ENCODE measurements at regions not wholly inside any gene's neighbourhood (a gene's known extent, or its start where the extent isn't known, plus 50 kb on each side); places are given as distances from the start of the nearest gene placed in this dataset.
"Not testable (repeated sequence)": the region's sequence is repeated elsewhere in the genome, so short reads cannot be mapped to it uniquely, and the experiment has no call there.

DNA sequence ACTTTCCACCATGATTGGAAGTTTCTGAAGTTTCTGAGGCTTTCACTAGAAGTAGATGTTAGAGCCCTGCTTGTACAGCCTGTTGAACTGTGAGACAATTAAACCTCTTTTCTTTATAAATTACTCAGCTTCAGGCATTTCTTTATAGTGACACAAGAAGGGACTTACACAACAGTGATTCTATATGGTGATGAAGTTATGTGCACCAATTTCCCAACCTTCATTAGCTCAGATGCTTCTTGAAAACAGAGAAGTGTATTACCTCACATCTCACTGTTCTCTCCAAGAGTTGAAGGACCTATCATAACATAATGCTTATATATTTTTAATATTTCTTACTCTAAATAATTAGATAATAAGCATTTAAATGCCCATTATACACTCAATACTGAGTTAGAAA lies 202.1 kb upstream of the ANXA10 start (continued):
- TF ChIP-seq, protein P1, sequence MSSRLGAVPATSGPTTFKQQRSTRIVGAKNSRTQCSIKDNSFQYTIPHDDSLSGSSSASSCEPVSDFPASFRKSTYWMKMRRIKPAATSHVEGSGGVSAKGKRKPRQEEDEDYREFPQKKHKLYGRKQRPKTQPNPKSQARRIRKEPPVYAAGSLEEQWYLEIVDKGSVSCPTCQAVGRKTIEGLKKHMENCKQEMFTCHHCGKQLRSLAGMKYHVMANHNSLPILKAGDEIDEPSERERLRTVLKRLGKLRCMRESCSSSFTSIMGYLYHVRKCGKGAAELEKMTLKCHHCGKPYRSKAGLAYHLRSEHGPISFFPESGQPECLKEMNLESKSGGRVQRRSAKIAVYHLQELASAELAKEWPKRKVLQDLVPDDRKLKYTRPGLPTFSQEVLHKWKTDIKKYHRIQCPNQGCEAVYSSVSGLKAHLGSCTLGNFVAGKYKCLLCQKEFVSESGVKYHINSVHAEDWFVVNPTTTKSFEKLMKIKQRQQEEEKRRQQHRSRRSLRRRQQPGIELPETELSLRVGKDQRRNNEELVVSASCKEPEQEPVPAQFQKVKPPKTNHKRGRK (CRISPR knock-in tag; IDR thresholded peaks at IDR 0.05; ENCODE audit: borderline replicate concordance) = no peak

DNA sequence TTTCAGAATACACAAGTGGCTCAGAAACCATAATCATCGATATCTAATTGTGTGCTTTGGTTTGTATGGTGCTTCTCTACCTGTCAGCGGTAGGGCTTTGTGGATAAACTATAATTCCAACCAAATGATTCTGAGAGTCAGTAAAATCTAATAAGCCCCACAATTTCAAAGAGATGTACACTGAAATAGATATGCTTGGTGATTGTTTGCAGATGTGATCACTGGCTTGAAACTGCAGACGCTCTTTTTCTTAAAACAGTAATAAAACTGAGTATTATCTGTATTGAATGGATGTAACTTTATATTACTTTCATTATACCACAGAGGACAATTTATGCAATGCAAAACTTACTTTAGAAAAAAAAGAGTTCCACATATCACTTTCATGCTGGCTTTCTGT lies 198.8 kb upstream of the ANXA10 start:
- Mint-ChIP-seq H3K27ac (no peak overlapping the region), H3K9me3 (peaks cover 17% of the 10 kb centered on the region), H3K27me3 (ENCODE audit: low read depth) (no peaks in the 10 kb centered on the region), H3K4me1 (peaks cover 43% of the 10 kb centered on the region), H3K4me3 (no peak overlapping the region), H3K36me3 (peaks cover 15% of the 10 kb centered on the region)
- ChIA-PET CTCF (no interaction called here), POLR2A (no interaction called here)
- DNase-seq (ENCODE audit: low spot score) (no peak), ATAC-seq (no peak)
- no peak for TF ChIP-seq CTCF (IDR thresholded peaks at IDR 0.05)
- TF ChIP-seq CREB1 (CRISPR knock-in tag; IDR thresholded peaks at IDR 0.05) = no peak
- TF ChIP-seq, protein P2, sequence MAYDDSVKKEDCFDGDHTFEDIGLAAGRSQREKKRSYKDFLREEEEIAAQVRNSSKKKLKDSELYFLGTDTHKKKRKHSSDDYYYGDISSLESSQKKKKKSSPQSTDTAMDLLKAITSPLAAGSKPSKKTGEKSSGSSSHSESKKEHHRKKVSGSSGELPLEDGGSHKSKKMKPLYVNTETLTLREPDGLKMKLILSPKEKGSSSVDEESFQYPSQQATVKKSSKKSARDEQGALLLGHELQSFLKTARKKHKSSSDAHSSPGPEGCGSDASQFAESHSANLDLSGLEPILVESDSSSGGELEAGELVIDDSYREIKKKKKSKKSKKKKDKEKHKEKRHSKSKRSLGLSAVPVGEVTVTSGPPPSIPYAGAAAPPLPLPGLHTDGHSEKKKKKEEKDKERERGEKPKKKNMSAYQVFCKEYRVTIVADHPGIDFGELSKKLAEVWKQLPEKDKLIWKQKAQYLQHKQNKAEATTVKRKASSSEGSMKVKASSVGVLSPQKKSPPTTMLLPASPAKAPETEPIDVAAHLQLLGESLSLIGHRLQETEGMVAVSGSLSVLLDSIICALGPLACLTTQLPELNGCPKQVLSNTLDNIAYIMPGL (CRISPR knock-in tag; IDR thresholded peaks at IDR 0.05) = no peak
- TF ChIP-seq ERG (CRISPR knock-in tag; IDR thresholded peaks at IDR 0.05) = no peak
- no peak for TF ChIP-seq RORB (CRISPR knock-in tag; IDR thresholded peaks at IDR 0.05)
- TF ChIP-seq TCF7 (CRISPR knock-in tag; IDR thresholded peaks at IDR 0.05; ENCODE audit: low read depth) = no peak
- TF ChIP-seq HMGA2 (CRISPR knock-in tag; IDR thresholded peaks at IDR 0.05) = no peak
- TF ChIP-seq, protein P3, sequence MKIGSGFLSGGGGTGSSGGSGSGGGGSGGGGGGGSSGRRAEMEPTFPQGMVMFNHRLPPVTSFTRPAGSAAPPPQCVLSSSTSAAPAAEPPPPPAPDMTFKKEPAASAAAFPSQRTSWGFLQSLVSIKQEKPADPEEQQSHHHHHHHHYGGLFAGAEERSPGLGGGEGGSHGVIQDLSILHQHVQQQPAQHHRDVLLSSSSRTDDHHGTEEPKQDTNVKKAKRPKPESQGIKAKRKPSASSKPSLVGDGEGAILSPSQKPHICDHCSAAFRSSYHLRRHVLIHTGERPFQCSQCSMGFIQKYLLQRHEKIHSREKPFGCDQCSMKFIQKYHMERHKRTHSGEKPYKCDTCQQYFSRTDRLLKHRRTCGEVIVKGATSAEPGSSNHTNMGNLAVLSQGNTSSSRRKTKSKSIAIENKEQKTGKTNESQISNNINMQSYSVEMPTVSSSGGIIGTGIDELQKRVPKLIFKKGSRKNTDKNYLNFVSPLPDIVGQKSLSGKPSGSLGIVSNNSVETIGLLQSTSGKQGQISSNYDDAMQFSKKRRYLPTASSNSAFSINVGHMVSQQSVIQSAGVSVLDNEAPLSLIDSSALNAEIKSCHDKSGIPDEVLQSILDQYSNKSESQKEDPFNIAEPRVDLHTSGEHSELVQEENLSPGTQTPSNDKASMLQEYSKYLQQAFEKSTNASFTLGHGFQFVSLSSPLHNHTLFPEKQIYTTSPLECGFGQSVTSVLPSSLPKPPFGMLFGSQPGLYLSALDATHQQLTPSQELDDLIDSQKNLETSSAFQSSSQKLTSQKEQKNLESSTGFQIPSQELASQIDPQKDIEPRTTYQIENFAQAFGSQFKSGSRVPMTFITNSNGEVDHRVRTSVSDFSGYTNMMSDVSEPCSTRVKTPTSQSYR (CRISPR knock-in tag; IDR thresholded peaks at IDR 0.05) = no peak
- TF ChIP-seq ATF2 (CRISPR knock-in tag; IDR thresholded peaks at IDR 0.05; ENCODE audit: borderline replicate concordance, low read depth) = no peak
- TF ChIP-seq, protein P4, sequence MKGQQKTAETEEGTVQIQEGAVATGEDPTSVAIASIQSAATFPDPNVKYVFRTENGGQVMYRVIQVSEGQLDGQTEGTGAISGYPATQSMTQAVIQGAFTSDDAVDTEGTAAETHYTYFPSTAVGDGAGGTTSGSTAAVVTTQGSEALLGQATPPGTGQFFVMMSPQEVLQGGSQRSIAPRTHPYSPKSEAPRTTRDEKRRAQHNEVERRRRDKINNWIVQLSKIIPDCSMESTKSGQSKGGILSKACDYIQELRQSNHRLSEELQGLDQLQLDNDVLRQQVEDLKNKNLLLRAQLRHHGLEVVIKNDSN (CRISPR knock-in tag; IDR thresholded peaks at IDR 0.05) = no peak

GRCh38 chr4:167896260-167896659 lies 196.1 kb upstream of the ANXA10 start:
- Mint-ChIP-seq H3K4me1 (peaks cover 45% of the 10 kb centered on the region), H3K4me3 (peak overlapping the region; percentile 31), H3K9me3 (peaks cover 10% of the 10 kb centered on the region), H3K27ac (peak overlapping the region; percentile 92)
- H3K27me3 Mint-ChIP-seq (ENCODE audit: low read depth); POLR2A ChIA-PET; ATAC-seq; H3K36me3 Mint-ChIP-seq; DNase-seq (ENCODE audit: low spot score); CTCF ChIA-PET: not testable (repeated sequence)
